B cell (primary cell): ENCODE measurements at regions not wholly inside any gene's neighbourhood (a gene's known extent, or its start where the extent isn't known, plus 50 kb on each side); places are given as distances from the start of the nearest gene placed in this dataset.

ENCODE experiments used
- ATAC-seq: fragments of 200-7000 bp; cut with Tn5 transposase; one replicate; pipeline ENCODE4 v1.10.0; 2021; ENCODE audit warnings: low read depth, mild to moderate bottlenecking, moderate number of reproducible peaks, moderate library complexity
- CTCF ChIA-PET: fragments of 350-600 bp; sonication (Branson Sonifier 250); formaldehyde crosslinking; loops from one replicate; lab custom pipeline; 2021; ENCODE audit warnings: antibody characterized with exemption, inconsistent platforms; lab: Charles Lee
- POLR2A ChIA-PET: fragments of 350-600 bp; sonication (Branson Sonifier 250); formaldehyde crosslinking; loops from one replicate; lab custom pipeline; 2021; ENCODE audit warnings: antibody characterized with exemption; lab: Charles Lee
- DNase-seq: peaks from one replicate; pipeline ENCODE4 v3.0.0; 2013
- H2AFZ ChIP-seq: 2 replicates; pipeline ENCODE4 v1.6.1; 2012; ENCODE audit warnings: mild to moderate bottlenecking, low read depth, low read length; ENCODE audit not compliant: insufficient read depth, poor library complexity, severe bottlenecking
- H3K27ac ChIP-seq, 2 donors: 1 replicate in 1 of 2; 2 replicates in 1 of 2; pipeline ENCODE4 v1.5.1; 2012 to 2013; ENCODE audit warnings: low read length in 2 of 2, mild to moderate bottlenecking in 2 of 2, moderate library complexity in 1 of 2
- H3K27me3 ChIP-seq, 4 experiments: fragments of 200-600 bp in 1 of 4; sonication (generic) in 1 of 4; replicated peaks in 1 of 4; 1 replicate in 2 of 4; 2 replicates in 2 of 4; pipeline versions ENCODE4 v1.6.1 to v1.7.0; 2013 to 2016; ENCODE audit warnings: low read length in 3 of 4, mild to moderate bottlenecking in 2 of 4, mixed read lengths in 1 of 4, moderate library complexity in 1 of 4; ENCODE audit not compliant: insufficient read depth in 4 of 4, control insufficient read depth in 3 of 4; ENCODE audit errors: control extremely low read depth in 1 of 4
- H3K36me3 ChIP-seq, 2 experiments: replicated peaks in 1 of 2; 1 replicate in 1 of 2; 2 replicates in 1 of 2; pipeline versions ENCODE4 v1.6.1 to v1.7.1; 2013; ENCODE audit warnings: low read length in 1 of 2; ENCODE audit not compliant: insufficient read depth in 2 of 2, control insufficient read depth in 1 of 2; ENCODE audit errors: control extremely low read depth in 1 of 2, extremely low read depth in 1 of 2
- H3K4me1 ChIP-seq, 2 donors: fragments of 200-600 bp in 1 of 2; sonication (generic) in 1 of 2; 1 replicate in 1 of 2; 2 replicates in 1 of 2; pipeline versions ENCODE4 v1.5.1 to v1.6.1; 2013 to 2017; ENCODE audit warnings: low read length in 2 of 2; ENCODE audit not compliant: control insufficient read depth in 2 of 2, insufficient read depth in 2 of 2
- H3K4me2 ChIP-seq: replicated peaks from 2 replicates; pipeline ENCODE3; 2012; ENCODE audit warnings: mild to moderate bottlenecking, low read depth, low read length; ENCODE audit not compliant: poor library complexity, severe bottlenecking
- H3K4me3 ChIP-seq, 5 experiments: fragments of 200-600 bp in 1 of 5; sonication (generic) in 1 of 5; 1 replicate in 3 of 5; 2 replicates in 2 of 5; pipeline versions ENCODE4 v1.5.1 to v1.7.0; 2011 to 2016; ENCODE audit warnings: low read length in 4 of 5, mild to moderate bottlenecking in 4 of 5, low read depth in 2 of 5, control low read depth in 1 of 5, moderate library complexity in 1 of 5; ENCODE audit not compliant: insufficient read depth in 1 of 5; ENCODE audit errors: control extremely low read depth in 1 of 5, extremely low read depth in 1 of 5
- H3K79me2 ChIP-seq: fragments of 200-600 bp; sonication (generic); one replicate; pipeline ENCODE4 v1.6.0; 2016; ENCODE audit warnings: low read length; ENCODE audit not compliant: control insufficient read depth, insufficient read depth
- H3K9ac ChIP-seq: fragments of 200-600 bp; sonication (generic); 2 replicates; pipeline ENCODE4 v1.6.1; 2017; ENCODE audit warnings: mild to moderate bottlenecking, low read length, moderate library complexity
- H3K9me3 ChIP-seq, 3 donors: one replicate each; pipeline versions ENCODE4 v1.6.1 to v1.7.1; 2013; ENCODE audit warnings: low read length in 2 of 3; ENCODE audit not compliant: control insufficient read depth in 2 of 3, insufficient read depth in 1 of 3; ENCODE audit errors: control extremely low read depth in 1 of 3
- H4K20me1 ChIP-seq: 2 replicates; pipeline ENCODE4 v1.6.0; 2012; ENCODE audit warnings: mild to moderate bottlenecking, low read length; ENCODE audit not compliant: insufficient read depth, control insufficient read depth, poor library complexity, severe bottlenecking
- H3K27ac Mint-ChIP-seq: one replicate; pipeline ENCODE4 v1.8.0; 2021; ENCODE audit warnings: mixed read lengths
- H3K27me3 Mint-ChIP-seq: one replicate; pipeline ENCODE4 v1.8.0; 2021; ENCODE audit warnings: mixed read lengths
- H3K4me1 Mint-ChIP-seq: one replicate; pipeline ENCODE4 v1.8.0; 2021; ENCODE audit warnings: mixed read lengths
- H3K4me3 Mint-ChIP-seq: one replicate; pipeline ENCODE4 v1.8.0; 2021; ENCODE audit warnings: mixed read lengths
- H3K9me3 Mint-ChIP-seq: one replicate; pipeline ENCODE4 v1.8.0; 2022; ENCODE audit warnings: mixed read lengths; ENCODE audit not compliant: insufficient read depth
- CTCF ChIP-seq: fragments of 200-600 bp; IDR thresholded peaks from one replicate; pipeline ENCODE4 v1.8.0; 2022; ENCODE audit warnings: antibody characterized with exemption, mild to moderate bottlenecking
- EZH2 ChIP-seq: IDR thresholded peaks from 2 replicates; pipeline ENCODE4 v1.6.1; 2012; ENCODE audit warnings: borderline replicate concordance, low read depth, mild to moderate bottlenecking, moderate library complexity, low read length; ENCODE audit not compliant: insufficient read depth, poor library complexity, severe bottlenecking
- WGBS: methylation state at CpG from one replicate; pipeline ENCODE4 v1.1.5; 2013; ENCODE audit warnings: missing lambda C conversion rate; ENCODE audit not compliant: insufficient coverage; 5-methylcytosine and 5-hydroxymethylcytosine counted together
- intact Hi-C: fragments of 100-400 bp; cut with micrococcal nuclease; formaldehyde crosslinking; loops from one replicate; pipeline ENCODE4 v1.10.0; 2022

GRCh38 chr4:178056996-178057395 is 614.8 kb upstream of the AGA start:
- no peaks in the 10 kb centered on the region for H3K79me2 ChIP-seq
- Mint-ChIP-seq H3K27ac (no peak overlapping the region), H3K4me1 (no peaks in the 10 kb centered on the region), H3K4me3 (no peak overlapping the region), H3K9me3 (peaks cover 3% of the 10 kb centered on the region), H3K27me3 (no peaks in the 10 kb centered on the region)
- H2AFZ ChIP-seq = no peak overlapping the region
- H3K4me3 ChIP-seq = no peak overlapping the region
- H3K27me3 ChIP-seq = no peaks in the 10 kb centered on the region
- intact Hi-C loops = no loop called here
- ChIA-PET POLR2A (no interaction called here), CTCF (no interaction called here)
- ATAC-seq (no peak), DNase-seq (no peak)
- H3K9me3 ChIP-seq = peaks cover 0 to 8% (median 0%) of the 10 kb centered on the region in 3 donors
- H3K4me1 ChIP-seq = no peaks in the 10 kb centered on the region
- H3K9ac ChIP-seq = no peak overlapping the region
- no peak for TF ChIP-seq EZH2
- TF ChIP-seq CTCF = no peak
- no peaks in the 10 kb centered on the region for H3K36me3 ChIP-seq
- no CpG with 5 or more reads among the region's 1 CpG for WGBS
- H3K4me2 ChIP-seq = no peak overlapping the region
- no peak overlapping the region for H3K27ac ChIP-seq
- H4K20me1 ChIP-seq = no peaks in the 10 kb centered on the region

GRCh38 chr4:178063568-178063967 is 621.3 kb upstream of the AGA start:
- Histone ChIP-seq H3K9ac (no peak overlapping the region), H3K4me2 (no peak overlapping the region), H3K27ac (no peak overlapping the region), H3K9me3 (no peaks in the 10 kb centered on the region), H3K4me1 (no peaks in the 10 kb centered on the region), H3K36me3 (no peaks in the 10 kb centered on the region), H2AFZ (no peak overlapping the region), H4K20me1 (no peaks in the 10 kb centered on the region), H3K79me2 (no peaks in the 10 kb centered on the region), H3K27me3 (no peaks in the 10 kb centered on the region), H3K4me3 (no peak overlapping the region)
- POLR2A ChIA-PET = no interaction called here
- DNase-seq (no peak), ATAC-seq (no peak)
- CTCF ChIA-PET = no interaction called here
- WGBS = no CpG with 5 or more reads among the region's 1 CpG
- Mint-ChIP-seq H3K27me3 (no peaks in the 10 kb centered on the region), H3K4me3 (no peak overlapping the region), H3K4me1 (no peaks in the 10 kb centered on the region), H3K27ac (no peak overlapping the region), H3K9me3 (peaks cover 2% of the 10 kb centered on the region)
- TF ChIP-seq EZH2 (no peak), CTCF (no peak)
- intact Hi-C loops = no loop called here
